PC-3 (cell line): ENCODE measurements at regions not wholly inside any gene's neighbourhood (a gene's known extent, or its start where the extent isn't known, plus 50 kb on each side); places are given as distances from the start of the nearest gene placed in this dataset.

ENCODE experiments used
- EZH2 ChIP-seq: fragments of 300-600 bp; sonication (generic); IDR thresholded peaks from one replicate; pipeline ENCODE4 v1.6.1; 2017; ENCODE audit warnings: antibody characterized with exemption, mild to moderate bottlenecking, low read length; ENCODE audit not compliant: unreplicated experiment
- EZH2phosphoT487 ChIP-seq: fragments of 300-600 bp; sonication (generic); IDR thresholded peaks from 2 replicates; pipeline ENCODE4 v1.6.1; 2018; ENCODE audit warnings: mild to moderate bottlenecking, antibody characterized with exemption, low read length, borderline replicate concordance
- TF ChIP-seq, protein P1 (sequence below): fragments of 300-600 bp; sonication (generic); conservative IDR thresholded peaks from 2 replicates; pipeline ENCODE4 v1.5.1; 2017; ENCODE audit warnings: antibody characterized with exemption, low read depth, mild to moderate bottlenecking, low read length

- TF ChIP-seq, protein P1, sequence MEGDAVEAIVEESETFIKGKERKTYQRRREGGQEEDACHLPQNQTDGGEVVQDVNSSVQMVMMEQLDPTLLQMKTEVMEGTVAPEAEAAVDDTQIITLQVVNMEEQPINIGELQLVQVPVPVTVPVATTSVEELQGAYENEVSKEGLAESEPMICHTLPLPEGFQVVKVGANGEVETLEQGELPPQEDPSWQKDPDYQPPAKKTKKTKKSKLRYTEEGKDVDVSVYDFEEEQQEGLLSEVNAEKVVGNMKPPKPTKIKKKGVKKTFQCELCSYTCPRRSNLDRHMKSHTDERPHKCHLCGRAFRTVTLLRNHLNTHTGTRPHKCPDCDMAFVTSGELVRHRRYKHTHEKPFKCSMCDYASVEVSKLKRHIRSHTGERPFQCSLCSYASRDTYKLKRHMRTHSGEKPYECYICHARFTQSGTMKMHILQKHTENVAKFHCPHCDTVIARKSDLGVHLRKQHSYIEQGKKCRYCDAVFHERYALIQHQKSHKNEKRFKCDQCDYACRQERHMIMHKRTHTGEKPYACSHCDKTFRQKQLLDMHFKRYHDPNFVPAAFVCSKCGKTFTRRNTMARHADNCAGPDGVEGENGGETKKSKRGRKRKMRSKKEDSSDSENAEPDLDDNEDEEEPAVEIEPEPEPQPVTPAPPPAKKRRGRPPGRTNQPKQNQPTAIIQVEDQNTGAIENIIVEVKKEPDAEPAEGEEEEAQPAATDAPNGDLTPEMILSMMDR: no peak
- TF ChIP-seq EZH2 (no peak), EZH2phosphoT487 (no peak)
Observed at GRCh38 chr4:19736968-19737756, 514.5 kb upstream of the SLIT2 start.
